ENCODE measurements at regions not wholly inside any gene's neighbourhood (a gene's known extent, or its start where the extent isn't known, plus 50 kb on each side); places are given as distances from the start of the nearest gene placed in this dataset.

DNA sequence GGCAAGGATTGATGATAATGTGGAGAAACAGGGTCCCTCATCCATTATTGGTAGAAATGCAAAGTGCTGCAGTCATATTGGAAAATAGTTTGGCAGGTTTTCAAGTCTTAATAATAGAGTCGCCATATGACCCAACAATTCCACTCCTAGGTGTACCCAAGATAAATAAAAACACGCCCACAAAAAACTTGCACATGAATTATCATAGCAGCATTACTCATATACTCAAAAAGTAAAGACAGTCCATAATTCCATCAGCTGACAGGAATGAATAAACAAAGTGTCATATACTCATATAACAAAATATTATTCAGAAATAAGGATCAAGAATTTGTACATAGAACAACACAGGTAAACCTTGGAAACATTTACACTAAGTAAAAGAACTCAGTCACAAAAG, 242.9 kb upstream of the FTMT start:
- TF ChIP-seq POLR2A (IDR thresholded peaks at IDR 0.05): no peak
- TF ChIP-seq, protein P1, sequence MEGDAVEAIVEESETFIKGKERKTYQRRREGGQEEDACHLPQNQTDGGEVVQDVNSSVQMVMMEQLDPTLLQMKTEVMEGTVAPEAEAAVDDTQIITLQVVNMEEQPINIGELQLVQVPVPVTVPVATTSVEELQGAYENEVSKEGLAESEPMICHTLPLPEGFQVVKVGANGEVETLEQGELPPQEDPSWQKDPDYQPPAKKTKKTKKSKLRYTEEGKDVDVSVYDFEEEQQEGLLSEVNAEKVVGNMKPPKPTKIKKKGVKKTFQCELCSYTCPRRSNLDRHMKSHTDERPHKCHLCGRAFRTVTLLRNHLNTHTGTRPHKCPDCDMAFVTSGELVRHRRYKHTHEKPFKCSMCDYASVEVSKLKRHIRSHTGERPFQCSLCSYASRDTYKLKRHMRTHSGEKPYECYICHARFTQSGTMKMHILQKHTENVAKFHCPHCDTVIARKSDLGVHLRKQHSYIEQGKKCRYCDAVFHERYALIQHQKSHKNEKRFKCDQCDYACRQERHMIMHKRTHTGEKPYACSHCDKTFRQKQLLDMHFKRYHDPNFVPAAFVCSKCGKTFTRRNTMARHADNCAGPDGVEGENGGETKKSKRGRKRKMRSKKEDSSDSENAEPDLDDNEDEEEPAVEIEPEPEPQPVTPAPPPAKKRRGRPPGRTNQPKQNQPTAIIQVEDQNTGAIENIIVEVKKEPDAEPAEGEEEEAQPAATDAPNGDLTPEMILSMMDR (IDR thresholded peaks at IDR 0.05): no peak
